ENCODE measurements at regions not wholly inside any gene's neighbourhood (a gene's known extent, or its start where the extent isn't known, plus 50 kb on each side); places are given as distances from the start of the nearest gene placed in this dataset.

- no peak for DNase-seq
These were observed 54.4 kb downstream of the PMAIP1 start for GRCh38 chr18:59954241-59954640.

Measured in CD4-positive, alpha-beta T cell treated with Interleukin-6 for 4 hours (primary cell).